ENCODE measurements at regions not wholly inside any gene's neighbourhood (a gene's known extent, or its start where the extent isn't known, plus 50 kb on each side); places are given as distances from the start of the nearest gene placed in this dataset.
"Not testable (repeated sequence)": the region's sequence is repeated elsewhere in the genome, so short reads cannot be mapped to it uniquely, and the experiment has no call there.

DNA sequence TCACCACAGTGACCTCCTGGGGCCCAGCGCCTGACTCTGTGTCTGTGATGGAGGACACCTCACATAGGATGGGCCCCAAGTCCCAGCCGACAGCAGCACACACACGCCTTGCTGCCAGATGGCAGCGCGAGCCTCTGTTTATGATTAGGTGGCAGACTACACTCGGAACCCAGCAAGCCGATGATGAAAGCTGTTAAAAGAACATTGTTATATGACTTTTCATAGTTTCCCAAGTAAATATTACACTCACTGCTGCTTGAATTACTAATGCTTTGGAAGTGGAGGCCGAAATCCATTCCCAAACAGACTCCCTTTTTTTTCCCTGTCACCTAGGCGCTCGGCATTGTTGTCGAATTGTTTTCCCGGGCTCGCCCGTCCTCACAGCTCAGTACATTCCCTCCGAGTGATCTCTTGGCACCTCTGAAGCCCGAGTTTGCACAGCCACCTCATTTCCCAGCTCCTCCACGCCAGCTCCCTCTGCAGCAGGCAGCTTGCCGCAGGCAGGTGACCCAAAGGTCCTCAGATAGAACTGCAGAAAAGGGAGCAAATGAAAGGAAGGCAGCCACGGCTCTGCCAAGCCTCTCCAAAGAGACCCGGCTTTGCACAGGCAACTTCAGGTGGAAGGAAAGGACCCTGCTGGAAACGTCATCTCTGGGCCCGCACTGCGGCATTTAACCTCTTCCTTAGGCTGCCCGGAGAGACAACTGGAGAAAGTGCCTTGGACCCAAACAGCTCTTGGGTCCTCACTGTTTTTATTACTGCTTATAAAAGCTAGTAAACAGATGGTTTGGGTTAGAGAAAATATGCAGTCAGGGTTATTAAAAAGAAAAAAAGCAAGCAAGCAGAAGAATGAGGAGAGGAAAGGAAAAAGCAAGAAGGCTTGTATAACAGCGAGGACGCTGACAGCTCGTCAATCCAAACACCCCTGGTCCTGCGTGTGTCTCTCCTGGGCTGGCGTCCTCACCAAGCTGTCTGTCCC lies 72.2 kb upstream of the SLC25A33 start:
- Mint-ChIP-seq H3K4me1 (ENCODE audit: low read depth) (no peaks in the 10 kb centered on the region), H3K27ac (no peak overlapping the region), H3K4me3 (no peak overlapping the region), H3K27me3 (peaks cover 10% of the 10 kb centered on the region), H3K9me3 (no peaks in the 10 kb centered on the region), H3K36me3 (ENCODE audit: low read depth) (no peaks in the 10 kb centered on the region)

DNA sequence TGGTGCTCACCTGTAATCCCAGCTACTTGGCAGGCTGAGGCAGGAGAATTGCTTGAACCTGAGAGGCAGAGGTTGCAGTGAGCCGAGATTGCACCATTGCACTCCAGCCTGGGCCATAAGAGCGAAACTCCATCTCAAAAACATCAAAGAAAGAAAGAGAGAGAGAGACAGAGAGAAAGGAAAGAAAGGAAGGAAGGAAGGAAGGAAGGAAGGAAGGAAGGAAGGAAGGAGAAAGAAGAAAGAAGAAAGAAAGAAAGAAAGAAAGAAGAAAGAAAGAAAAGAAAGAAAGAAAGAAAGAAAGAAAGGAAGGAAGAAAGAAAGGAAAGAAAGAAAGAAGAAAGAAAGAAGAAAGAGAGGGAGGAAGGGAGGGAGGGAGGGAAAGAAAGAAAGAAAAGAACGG lies 69.4 kb upstream of the SLC25A33 start:
- H3K4me3 Mint-ChIP-seq; H3K27me3 Mint-ChIP-seq; H3K4me1 Mint-ChIP-seq (ENCODE audit: low read depth); H3K36me3 Mint-ChIP-seq (ENCODE audit: low read depth); H3K9me3 Mint-ChIP-seq; H3K27ac Mint-ChIP-seq: not testable (repeated sequence)

DNA sequence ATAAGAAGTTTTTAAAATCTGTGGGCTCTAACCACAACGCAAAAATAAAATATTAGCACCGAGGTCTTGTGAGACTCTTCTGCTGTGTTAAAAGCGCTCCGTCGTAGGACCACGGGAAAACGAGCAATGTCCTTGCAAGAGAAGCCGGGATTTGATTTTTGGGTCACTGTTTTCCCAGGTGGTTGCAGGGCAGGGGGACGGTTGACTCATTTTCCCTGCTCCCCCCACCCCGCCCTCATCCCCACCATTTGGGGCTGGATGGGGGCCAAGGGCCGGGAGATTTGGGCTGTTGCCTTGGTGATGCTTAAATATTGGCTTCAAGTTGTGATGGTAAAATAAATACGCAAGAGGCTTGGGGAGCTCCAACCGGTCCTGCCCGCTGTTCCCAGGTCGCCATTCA lies 67.6 kb upstream of the SLC25A33 start:
- H3K36me3 Mint-ChIP-seq (ENCODE audit: low read depth): no peaks in the 10 kb centered on the region
- no peak overlapping the region for H3K4me3 Mint-ChIP-seq
- no peaks in the 10 kb centered on the region for H3K9me3 Mint-ChIP-seq
- H3K27me3 Mint-ChIP-seq: peaks cover 7% of the 10 kb centered on the region
- no peak overlapping the region for H3K27ac Mint-ChIP-seq
- no peaks in the 10 kb centered on the region for H3K4me1 Mint-ChIP-seq (ENCODE audit: low read depth)

DNA sequence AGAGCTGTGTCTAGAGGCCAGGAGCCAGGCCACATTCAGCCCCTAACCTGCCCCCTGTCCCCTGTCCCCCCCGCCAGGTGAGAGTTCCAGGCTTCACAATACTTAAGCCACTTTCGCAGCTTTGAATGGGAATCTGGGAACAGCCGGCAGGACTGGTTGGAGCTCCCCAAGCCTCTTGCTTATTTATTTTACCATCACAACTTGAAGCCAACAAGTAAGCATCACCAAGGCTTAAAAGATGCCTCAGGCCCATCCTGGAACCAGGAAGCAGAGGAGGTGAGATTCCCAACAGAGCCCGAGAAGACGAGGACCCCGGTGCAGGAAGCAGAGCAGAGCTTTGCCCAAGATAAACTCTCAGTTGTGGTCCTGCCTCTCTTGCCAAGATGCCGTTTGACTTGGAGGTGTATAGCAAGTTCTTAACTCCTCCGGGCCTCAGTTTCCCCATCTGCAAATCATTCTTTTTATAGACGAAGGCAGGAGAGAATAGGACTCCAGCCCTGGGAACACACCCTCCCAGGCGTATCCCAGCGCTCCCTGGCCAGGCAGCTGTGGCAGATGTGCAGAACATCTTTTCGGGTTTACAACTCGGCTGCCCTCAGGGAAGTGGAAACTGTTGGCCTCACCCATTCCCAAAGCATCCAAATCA lies 66.8 kb upstream of the SLC25A33 start:
- H3K9me3 Mint-ChIP-seq: no peaks in the 10 kb centered on the region
- H3K27ac Mint-ChIP-seq: no peak overlapping the region
- H3K36me3 Mint-ChIP-seq (ENCODE audit: low read depth): no peaks in the 10 kb centered on the region
- H3K4me1 Mint-ChIP-seq (ENCODE audit: low read depth): no peaks in the 10 kb centered on the region
- H3K27me3 Mint-ChIP-seq: peaks cover 6% of the 10 kb centered on the region
- no peak overlapping the region for H3K4me3 Mint-ChIP-seq

DNA sequence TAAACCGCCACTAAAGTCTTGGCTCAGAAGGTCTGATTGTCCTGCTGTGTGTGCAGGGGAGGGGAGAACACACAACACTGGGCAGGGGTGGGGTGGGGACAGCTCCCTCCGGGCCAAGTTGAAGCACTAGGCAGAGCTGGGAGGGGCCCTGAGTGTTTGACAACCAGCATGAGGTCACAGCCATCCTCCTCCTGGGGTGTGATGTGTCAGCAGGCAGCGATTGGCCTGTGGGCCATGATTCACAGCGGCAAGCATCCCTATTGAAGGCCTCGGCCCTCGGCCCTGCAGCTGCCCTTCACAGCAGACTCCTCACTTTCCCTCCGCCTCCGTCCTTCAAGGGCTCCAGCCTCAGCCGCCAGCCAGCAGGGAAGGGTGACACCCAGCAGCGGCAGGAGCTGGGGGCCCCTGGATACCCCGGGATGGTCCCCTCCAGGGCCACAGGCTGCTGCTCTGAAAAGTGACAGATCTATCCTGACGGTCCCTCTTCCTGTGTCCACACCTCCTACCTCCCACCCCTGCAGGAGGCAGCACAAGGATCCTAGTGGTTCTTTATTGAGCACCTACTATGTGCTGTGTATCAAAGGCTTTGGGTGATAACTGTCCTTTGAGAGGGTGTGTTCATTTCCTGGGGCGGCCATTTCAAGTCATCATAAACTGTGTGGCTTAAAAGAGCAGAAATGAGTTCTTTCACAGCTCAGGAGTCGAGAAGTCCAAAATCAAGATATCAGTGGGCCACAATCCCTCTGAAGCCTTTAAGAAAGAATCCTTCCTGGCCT lies 66.0 kb upstream of the SLC25A33 start:
- H3K27ac Mint-ChIP-seq: no peak overlapping the region
- H3K4me3 Mint-ChIP-seq: no peak overlapping the region
- H3K4me1 Mint-ChIP-seq (ENCODE audit: low read depth): no peaks in the 10 kb centered on the region
- H3K9me3 Mint-ChIP-seq: no peaks in the 10 kb centered on the region
- H3K27me3 Mint-ChIP-seq: peaks cover 6% of the 10 kb centered on the region
- H3K36me3 Mint-ChIP-seq (ENCODE audit: low read depth): no peaks in the 10 kb centered on the region

DNA sequence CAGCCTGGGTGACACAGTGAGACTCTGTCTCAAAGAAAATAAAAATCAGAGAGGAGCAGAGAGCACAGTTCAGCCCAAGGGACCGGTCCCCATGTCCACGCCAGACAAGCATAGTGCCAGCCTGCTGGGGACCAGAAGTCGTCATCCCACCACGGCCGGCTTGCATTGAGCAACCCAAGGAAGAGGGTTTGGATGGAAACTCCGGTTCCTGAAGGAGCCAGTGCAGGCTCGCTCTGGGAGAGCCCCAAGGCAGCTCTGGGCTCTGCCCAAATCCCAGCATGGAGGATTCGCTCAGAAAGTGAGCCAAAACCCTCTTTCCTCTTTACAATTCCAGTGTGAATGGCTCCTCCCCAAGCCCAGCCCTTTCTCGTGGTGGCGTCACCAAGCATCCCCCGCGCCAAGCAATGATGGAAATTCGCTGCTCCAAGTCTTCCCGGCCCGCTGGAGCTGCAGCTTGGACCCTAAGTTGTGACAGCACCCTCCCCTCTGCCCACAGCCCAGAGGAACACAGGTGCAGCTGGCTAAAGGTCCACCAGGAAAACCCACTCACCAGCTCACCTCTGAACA lies 64.1 kb upstream of the SLC25A33 start:
- Mint-ChIP-seq H3K4me1 (ENCODE audit: low read depth) (no peaks in the 10 kb centered on the region), H3K27me3 (peaks cover 6% of the 10 kb centered on the region), H3K9me3 (no peaks in the 10 kb centered on the region), H3K27ac (no peak overlapping the region), H3K36me3 (ENCODE audit: low read depth) (no peaks in the 10 kb centered on the region), H3K4me3 (no peak overlapping the region)

DNA sequence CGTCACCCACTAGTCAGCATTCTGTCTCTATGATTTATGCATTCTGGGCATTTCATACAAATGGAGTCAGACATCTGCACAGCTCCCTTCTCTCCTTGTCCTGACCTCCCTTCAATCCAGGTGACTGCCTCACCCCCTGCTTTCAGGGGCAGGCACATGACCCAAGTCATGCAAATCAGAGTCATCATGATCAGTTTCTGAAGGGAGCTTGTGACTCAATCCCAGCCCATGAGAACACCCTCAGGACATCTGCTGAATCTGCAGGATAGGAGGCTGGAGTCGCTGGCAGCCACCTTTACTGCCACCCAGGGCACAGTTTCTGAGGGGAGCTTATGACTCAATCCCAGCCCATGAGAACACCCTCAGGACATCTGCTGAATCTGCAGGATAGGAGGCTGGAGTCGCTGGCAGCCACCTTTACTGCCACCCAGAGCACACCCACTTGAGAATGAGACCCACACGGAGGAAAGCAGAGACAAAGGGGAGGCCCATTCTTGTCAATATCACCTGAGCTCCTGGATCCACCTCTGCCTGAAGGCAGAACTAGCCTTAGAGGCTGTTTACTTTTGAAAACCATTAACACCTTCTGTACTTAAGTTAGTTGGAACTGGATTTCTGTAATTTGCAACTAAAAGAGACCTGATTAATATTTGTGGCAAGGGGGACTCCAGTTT lies 62.3 kb upstream of the SLC25A33 start:
- no peaks in the 10 kb centered on the region for H3K4me1 Mint-ChIP-seq (ENCODE audit: low read depth)
- H3K27me3 Mint-ChIP-seq: peaks cover 4% of the 10 kb centered on the region
- H3K27ac Mint-ChIP-seq: no peak overlapping the region
- H3K36me3 Mint-ChIP-seq (ENCODE audit: low read depth): no peaks in the 10 kb centered on the region
- H3K9me3 Mint-ChIP-seq: no peaks in the 10 kb centered on the region
- no peak overlapping the region for H3K4me3 Mint-ChIP-seq

DNA sequence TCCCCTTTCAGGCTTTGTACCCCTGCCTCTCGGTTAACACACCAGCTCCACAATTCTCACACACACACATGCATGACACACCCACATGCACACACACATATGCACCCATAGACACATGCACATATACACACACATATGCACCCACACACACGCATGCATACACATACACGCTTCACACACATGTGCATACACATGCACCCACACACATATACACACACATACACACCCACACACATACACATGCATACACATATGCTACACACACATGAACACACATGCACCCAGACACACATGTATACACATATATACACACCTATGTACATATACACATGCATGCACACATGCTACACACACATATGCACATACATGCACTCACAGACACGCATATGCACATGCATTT lies 61.7 kb upstream of the SLC25A33 start:
- no peaks in the 10 kb centered on the region for H3K4me1 Mint-ChIP-seq (ENCODE audit: low read depth)
- peaks cover 4% of the 10 kb centered on the region for H3K27me3 Mint-ChIP-seq
- H3K36me3 Mint-ChIP-seq (ENCODE audit: low read depth): no peaks in the 10 kb centered on the region
- no peak overlapping the region for H3K27ac Mint-ChIP-seq
- no peaks in the 10 kb centered on the region for H3K9me3 Mint-ChIP-seq
- no peak overlapping the region for H3K4me3 Mint-ChIP-seq

DNA sequence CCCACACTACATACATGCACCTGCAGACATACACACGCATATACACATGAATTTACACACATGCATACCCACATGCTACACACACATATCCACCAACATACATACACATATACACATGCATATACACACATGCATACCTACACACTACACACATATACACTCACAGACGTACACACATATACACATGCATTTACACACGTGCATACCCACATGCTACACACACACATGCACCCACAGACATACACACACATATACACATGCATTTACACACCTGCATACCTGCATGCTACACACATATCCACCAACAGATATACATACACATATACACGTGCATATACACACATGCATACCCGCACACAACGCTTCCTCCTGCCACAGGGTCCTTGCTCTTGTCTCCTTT lies 61.2 kb upstream of the SLC25A33 start:
- H3K4me1 Mint-ChIP-seq (ENCODE audit: low read depth): no peaks in the 10 kb centered on the region
- no peak overlapping the region for H3K27ac Mint-ChIP-seq
- H3K9me3 Mint-ChIP-seq: no peaks in the 10 kb centered on the region
- peaks cover 4% of the 10 kb centered on the region for H3K27me3 Mint-ChIP-seq
- no peak overlapping the region for H3K4me3 Mint-ChIP-seq
- no peaks in the 10 kb centered on the region for H3K36me3 Mint-ChIP-seq (ENCODE audit: low read depth)

DNA sequence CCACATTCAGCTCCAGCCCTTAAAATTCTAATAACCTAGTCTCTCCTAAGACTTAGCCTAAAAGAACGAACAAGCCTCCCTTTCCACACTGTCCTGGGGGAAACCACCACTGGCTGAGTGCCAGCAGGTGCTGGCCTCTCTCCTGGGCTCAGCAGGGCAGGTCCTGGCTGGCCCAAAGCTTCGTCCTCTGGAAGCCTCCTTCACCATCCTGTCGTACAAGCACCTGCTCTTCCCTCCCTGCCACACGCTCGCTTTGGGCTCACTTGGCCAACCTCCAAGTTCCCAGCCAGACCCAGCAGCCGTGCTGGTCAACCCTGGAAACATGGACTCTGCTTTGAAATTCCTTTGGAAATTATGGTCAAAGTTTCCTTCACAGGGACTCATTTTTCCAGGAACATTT lies 58.2 kb upstream of the SLC25A33 start:
- H3K9me3 Mint-ChIP-seq: no peaks in the 10 kb centered on the region
- no peaks in the 10 kb centered on the region for H3K36me3 Mint-ChIP-seq (ENCODE audit: low read depth)
- no peak overlapping the region for H3K27ac Mint-ChIP-seq
- H3K27me3 Mint-ChIP-seq: peaks cover 7% of the 10 kb centered on the region
- no peak overlapping the region for H3K4me3 Mint-ChIP-seq
- H3K4me1 Mint-ChIP-seq (ENCODE audit: low read depth): no peaks in the 10 kb centered on the region

DNA sequence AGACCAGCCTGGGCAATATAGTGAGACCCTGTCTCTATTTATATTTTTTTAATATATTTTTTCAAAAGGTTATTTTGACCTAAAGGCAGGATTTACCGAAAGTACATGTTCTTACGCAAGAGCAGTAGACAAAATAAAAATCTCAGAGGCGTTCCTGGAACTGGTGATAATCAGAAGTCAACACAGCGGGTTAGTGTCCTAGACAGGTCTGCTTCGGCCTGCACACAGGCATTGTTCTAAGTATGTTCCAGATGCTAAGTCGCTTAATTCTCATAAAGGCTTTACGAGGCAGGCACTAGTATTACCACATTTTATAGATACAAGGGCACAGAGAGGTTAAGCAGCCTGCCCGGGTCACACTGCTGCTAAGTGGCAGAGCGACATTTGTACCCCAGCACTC lies 56.9 kb upstream of the SLC25A33 start:
- H3K9me3 Mint-ChIP-seq: no peaks in the 10 kb centered on the region
- H3K27me3 Mint-ChIP-seq: peaks cover 7% of the 10 kb centered on the region
- no peak overlapping the region for H3K4me3 Mint-ChIP-seq
- no peak overlapping the region for H3K27ac Mint-ChIP-seq
- no peaks in the 10 kb centered on the region for H3K4me1 Mint-ChIP-seq (ENCODE audit: low read depth)
- no peaks in the 10 kb centered on the region for H3K36me3 Mint-ChIP-seq (ENCODE audit: low read depth)

DNA sequence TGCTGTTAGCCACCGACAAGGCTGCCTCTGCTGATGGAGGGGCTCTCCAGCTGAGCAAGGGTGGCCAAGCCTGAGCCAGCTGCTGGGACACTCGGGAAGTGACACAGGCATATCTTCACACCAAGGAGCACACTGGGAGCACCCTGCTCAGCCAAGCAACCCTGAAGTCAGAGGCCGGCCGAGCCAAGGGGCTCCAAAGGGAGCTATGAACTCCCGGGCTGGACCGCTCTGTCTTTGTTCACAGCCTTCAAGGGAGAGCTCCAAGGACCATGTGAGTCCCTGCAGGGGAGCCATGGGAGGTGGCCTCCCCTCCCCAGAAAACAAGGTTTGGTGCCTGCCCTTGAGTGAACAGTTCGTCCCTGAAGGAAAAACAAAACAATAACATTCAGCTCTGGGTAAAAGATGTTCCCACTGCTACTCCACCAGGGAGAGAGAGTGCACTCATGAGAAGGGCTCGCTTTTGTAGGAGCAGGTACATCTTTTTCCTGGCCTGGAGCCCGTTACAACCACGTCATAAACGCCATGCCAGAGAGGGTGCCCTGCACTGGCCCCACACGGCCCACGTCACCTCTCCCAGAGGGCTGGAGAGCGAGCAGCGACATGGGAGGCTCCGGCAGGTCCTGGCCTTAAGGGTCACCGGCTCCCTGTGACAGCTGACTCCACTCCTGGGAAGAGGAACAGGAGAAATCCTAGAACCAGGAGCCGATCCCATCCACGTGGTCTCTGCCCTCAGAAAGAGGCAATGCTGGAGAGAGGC lies 56.3 kb upstream of the SLC25A33 start:
- Mint-ChIP-seq H3K9me3 (no peaks in the 10 kb centered on the region), H3K4me3 (no peak overlapping the region), H3K27me3 (peaks cover 7% of the 10 kb centered on the region), H3K27ac (no peak overlapping the region), H3K36me3 (ENCODE audit: low read depth) (no peaks in the 10 kb centered on the region), H3K4me1 (ENCODE audit: low read depth) (no peaks in the 10 kb centered on the region)

DNA sequence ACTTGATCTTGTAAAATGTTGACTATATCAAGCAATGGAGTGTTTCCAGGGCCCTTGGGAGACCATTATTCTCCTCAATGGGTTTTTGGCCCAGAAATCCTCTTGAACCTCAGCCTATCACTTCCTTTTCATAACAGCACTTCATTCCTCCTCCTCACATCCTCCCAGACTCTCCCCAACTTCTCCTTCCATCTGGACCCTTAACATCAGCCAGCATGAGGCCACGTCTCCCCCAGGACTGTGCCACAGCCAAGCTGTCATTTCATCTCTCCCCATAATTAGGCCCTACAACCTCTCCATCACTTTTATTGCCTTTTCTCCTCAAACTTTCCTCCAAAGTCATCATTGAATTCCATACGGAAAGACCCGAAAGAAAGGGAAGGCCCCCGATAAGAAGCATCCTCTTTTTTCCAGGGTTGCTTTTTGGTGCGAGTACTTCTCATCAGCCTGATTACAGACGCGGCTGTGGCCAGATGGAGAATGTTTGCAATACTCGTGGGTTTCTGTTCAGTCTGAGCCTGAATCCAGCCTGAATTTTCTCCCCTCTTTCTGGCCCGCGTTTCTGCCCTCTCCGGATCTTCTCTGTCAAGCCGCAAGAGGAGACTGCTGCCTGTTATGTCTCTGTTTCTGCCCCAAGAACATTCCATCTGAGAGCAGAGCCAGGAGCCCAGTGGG lies 52.7 kb upstream of the SLC25A33 start:
- H3K4me1 Mint-ChIP-seq (ENCODE audit: low read depth): peaks cover 3% of the 10 kb centered on the region
- no peaks in the 10 kb centered on the region for H3K36me3 Mint-ChIP-seq (ENCODE audit: low read depth)
- H3K9me3 Mint-ChIP-seq: no peaks in the 10 kb centered on the region
- peaks cover 6% of the 10 kb centered on the region for H3K27me3 Mint-ChIP-seq
- no peak overlapping the region for H3K4me3 Mint-ChIP-seq
- H3K27ac Mint-ChIP-seq: peak overlapping the region; percentile 22

Data from stimulated activated naive CD8-positive, alpha-beta T cell treated with anti-CD3 and anti-CD28 coated beads, Interleukin-15, Interleukin-2, amounts not matched to agents 100 ng/mL and 50 ng/mL, for 24 hours (primary cell).